ENCODE measurements at regions not wholly inside any gene's neighbourhood (a gene's known extent, or its start where the extent isn't known, plus 50 kb on each side); places are given as distances from the start of the nearest gene placed in this dataset.

DNA sequence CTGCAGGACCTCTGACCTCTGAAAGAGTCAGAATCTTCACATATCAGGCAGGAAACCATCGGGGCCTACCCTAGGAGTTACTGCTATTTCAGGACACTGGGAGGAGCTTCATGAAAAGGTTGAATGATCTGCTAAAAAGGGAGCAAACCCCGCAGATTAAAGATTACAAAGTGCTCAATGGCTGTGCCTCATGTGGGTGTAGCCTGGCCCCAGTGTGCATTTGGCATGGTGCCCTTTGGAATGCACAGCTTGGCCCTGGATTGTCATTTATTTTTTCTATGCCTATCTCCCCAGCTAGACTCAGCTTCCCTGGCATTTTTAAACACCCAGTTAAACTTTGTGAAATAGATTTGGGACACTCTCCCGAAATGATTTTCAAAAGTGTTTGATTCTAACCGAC, 368.5 kb upstream of the SPTLC3 start:
- TF ChIP-seq, protein P1, sequence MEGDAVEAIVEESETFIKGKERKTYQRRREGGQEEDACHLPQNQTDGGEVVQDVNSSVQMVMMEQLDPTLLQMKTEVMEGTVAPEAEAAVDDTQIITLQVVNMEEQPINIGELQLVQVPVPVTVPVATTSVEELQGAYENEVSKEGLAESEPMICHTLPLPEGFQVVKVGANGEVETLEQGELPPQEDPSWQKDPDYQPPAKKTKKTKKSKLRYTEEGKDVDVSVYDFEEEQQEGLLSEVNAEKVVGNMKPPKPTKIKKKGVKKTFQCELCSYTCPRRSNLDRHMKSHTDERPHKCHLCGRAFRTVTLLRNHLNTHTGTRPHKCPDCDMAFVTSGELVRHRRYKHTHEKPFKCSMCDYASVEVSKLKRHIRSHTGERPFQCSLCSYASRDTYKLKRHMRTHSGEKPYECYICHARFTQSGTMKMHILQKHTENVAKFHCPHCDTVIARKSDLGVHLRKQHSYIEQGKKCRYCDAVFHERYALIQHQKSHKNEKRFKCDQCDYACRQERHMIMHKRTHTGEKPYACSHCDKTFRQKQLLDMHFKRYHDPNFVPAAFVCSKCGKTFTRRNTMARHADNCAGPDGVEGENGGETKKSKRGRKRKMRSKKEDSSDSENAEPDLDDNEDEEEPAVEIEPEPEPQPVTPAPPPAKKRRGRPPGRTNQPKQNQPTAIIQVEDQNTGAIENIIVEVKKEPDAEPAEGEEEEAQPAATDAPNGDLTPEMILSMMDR (IDR thresholded peaks at IDR 0.05) = no peak
- TF ChIP-seq POLR2A (IDR thresholded peaks at IDR 0.05) = no peak
